ENCODE measurements at regions not wholly inside any gene's neighbourhood (a gene's known extent, or its start where the extent isn't known, plus 50 kb on each side); places are given as distances from the start of the nearest gene placed in this dataset.

GRCh38 chr18:46299465-46300008 is 195.4 kb downstream of the HAUS1 start:
- no peak for TF ChIP-seq FOXP2 (optimal IDR thresholded peaks at IDR 0.05; ENCODE audit: borderline replicate concordance, extremely low read depth, extremely low read length, insufficient read depth)
- TF ChIP-seq SIN3A (IDR thresholded peaks at IDR 0.05; ENCODE audit: borderline replicate concordance, insufficient read depth, low read length): peak; percentile 27; the same call in 1 of the 2 replicates
- no peak for TF ChIP-seq TAF1 (IDR thresholded peaks at IDR 0.05; ENCODE audit: borderline replicate concordance, insufficient read depth, low read length)
- TF ChIP-seq POLR2AphosphoS5 (IDR thresholded peaks at IDR 0.05; ENCODE audit: low read depth, low read length): no peak
- TF ChIP-seq REST (IDR thresholded peaks at IDR 0.05; ENCODE audit: insufficient read depth in 1 of 2, low read depth in 2 of 2, low read length in 2 of 2): peak; percentile 37 to 86; a peak in 3 of 4 replicates

- TF ChIP-seq TAF1 (IDR thresholded peaks at IDR 0.05; ENCODE audit: borderline replicate concordance, insufficient read depth, low read length) (no peak), FOXP2 (optimal IDR thresholded peaks at IDR 0.05; ENCODE audit: borderline replicate concordance, extremely low read depth, extremely low read length, insufficient read depth) (no peak), SIN3A (IDR thresholded peaks at IDR 0.05; ENCODE audit: borderline replicate concordance, insufficient read depth, low read length) (no peak), REST (IDR thresholded peaks at IDR 0.05; ENCODE audit: insufficient read depth in 1 of 2, low read depth in 2 of 2, low read length in 2 of 2) (no peak), POLR2AphosphoS5 (IDR thresholded peaks at IDR 0.05; ENCODE audit: low read depth, low read length) (no peak)
Measured at GRCh38 chr18:46301081-46301480, 196.9 kb downstream of the HAUS1 start.

- TF ChIP-seq REST (IDR thresholded peaks at IDR 0.05; ENCODE audit: insufficient read depth in 1 of 2, low read depth in 2 of 2, low read length in 2 of 2) (no peak), TAF1 (IDR thresholded peaks at IDR 0.05; ENCODE audit: borderline replicate concordance, insufficient read depth, low read length) (no peak), FOXP2 (optimal IDR thresholded peaks at IDR 0.05; ENCODE audit: borderline replicate concordance, extremely low read depth, extremely low read length, insufficient read depth) (no peak), POLR2AphosphoS5 (IDR thresholded peaks at IDR 0.05; ENCODE audit: low read depth, low read length) (no peak), SIN3A (IDR thresholded peaks at IDR 0.05; ENCODE audit: borderline replicate concordance, insufficient read depth, low read length) (no peak)
Measured at GRCh38 chr18:46301571-46301970, 197.4 kb downstream of the HAUS1 start.

- no peak for TF ChIP-seq FOXP2 (optimal IDR thresholded peaks at IDR 0.05; ENCODE audit: borderline replicate concordance, extremely low read depth, extremely low read length, insufficient read depth)
- TF ChIP-seq TAF1 (IDR thresholded peaks at IDR 0.05; ENCODE audit: borderline replicate concordance, insufficient read depth, low read length): no peak
- no peak for TF ChIP-seq REST (IDR thresholded peaks at IDR 0.05; ENCODE audit: insufficient read depth in 1 of 2, low read depth in 2 of 2, low read length in 2 of 2)
- TF ChIP-seq POLR2AphosphoS5 (IDR thresholded peaks at IDR 0.05; ENCODE audit: low read depth, low read length): no peak
- no peak for TF ChIP-seq SIN3A (IDR thresholded peaks at IDR 0.05; ENCODE audit: borderline replicate concordance, insufficient read depth, low read length)
Measured at GRCh38 chr18:46302528-46303485, 198.6 kb downstream of the HAUS1 start.

All from PFSK-1 (cell line).